CD4-positive, alpha-beta T cell treated with Interleukin-21 for 1 hour (primary cell): ENCODE measurements at regions not wholly inside any gene's neighbourhood (a gene's known extent, or its start where the extent isn't known, plus 50 kb on each side); places are given as distances from the start of the nearest gene placed in this dataset.
"Not testable (repeated sequence)": the region's sequence is repeated elsewhere in the genome, so short reads cannot be mapped to it uniquely, and the experiment has no call there.

Experiments used
- DNase-seq: peaks from one replicate; pipeline ENCODE4 v3.0.0-alpha.2; 2020

GRCh38 chr5:57429513-57430120, 53.0 kb downstream of the ACTBL2 start:
- no peak for DNase-seq

- not testable (repeated sequence) for DNase-seq
These were observed 53.6 kb downstream of the ACTBL2 start for GRCh38 chr5:57429021-57429420.

- no peak for DNase-seq
These were observed 59.6 kb downstream of the ACTBL2 start for GRCh38 chr5:57422993-57423392.

GRCh38 chr5:57422341-57422740, 60.3 kb downstream of the ACTBL2 start:
- no peak for DNase-seq

GRCh38 chr5:57420801-57421200, 61.8 kb downstream of the ACTBL2 start:
- DNase-seq: no peak

GRCh38 chr5:57417971-57418370, 64.6 kb downstream of the ACTBL2 start:
- no peak for DNase-seq

- DNase-seq: no peak
These were observed 65.3 kb downstream of the ACTBL2 start for GRCh38 chr5:57417320-57417719.

- DNase-seq: no peak
These were observed 66.2 kb downstream of the ACTBL2 start for GRCh38 chr5:57416278-57416994.

GRCh38 chr5:57414857-57415256, 67.8 kb downstream of the ACTBL2 start:
- DNase-seq: no peak

GRCh38 chr5:57414191-57414590, 68.4 kb downstream of the ACTBL2 start:
- no peak for DNase-seq

- DNase-seq: no peak
These were observed 69.5 kb downstream of the ACTBL2 start for GRCh38 chr5:57413145-57413544.

GRCh38 chr5:57412680-57413079, 69.9 kb downstream of the ACTBL2 start:
- no peak for DNase-seq

GRCh38 chr5:57411982-57412381, 70.6 kb downstream of the ACTBL2 start:
- DNase-seq: no peak

- DNase-seq: no peak
These were observed 72.0 kb downstream of the ACTBL2 start for GRCh38 chr5:57410374-57411320.

- DNase-seq: no peak
These were observed 73.9 kb downstream of the ACTBL2 start for GRCh38 chr5:57408714-57409113.

- no peak for DNase-seq
These were observed 74.3 kb downstream of the ACTBL2 start for GRCh38 chr5:57408285-57408684.

- no peak for DNase-seq
These were observed 75.2 kb downstream of the ACTBL2 start for GRCh38 chr5:57407391-57407790.

- no peak for DNase-seq
These were observed 76.0 kb downstream of the ACTBL2 start for GRCh38 chr5:57406641-57407040.

GRCh38 chr5:57405984-57406383, 76.6 kb downstream of the ACTBL2 start:
- no peak for DNase-seq

- DNase-seq: no peak
These were observed 79.8 kb downstream of the ACTBL2 start for GRCh38 chr5:57402761-57403160.

GRCh38 chr5:57402348-57402747, 80.3 kb downstream of the ACTBL2 start:
- no peak for DNase-seq

- DNase-seq: no peak
These were observed 84.1 kb downstream of the ACTBL2 start for GRCh38 chr5:57398413-57399093.

GRCh38 chr5:57396701-57397100, 85.9 kb downstream of the ACTBL2 start:
- DNase-seq: no peak
